HCT116 (cell line): ENCODE measurements at regions not wholly inside any gene's neighbourhood (a gene's known extent, or its start where the extent isn't known, plus 50 kb on each side); places are given as distances from the start of the nearest gene placed in this dataset.

Experiments
- ATAC-seq: fragments of 200-7000 bp; cut with Tn5 transposase; 2 replicates; pipeline ENCODE4 v1.9.1; 2020; ENCODE audit warnings: mild to moderate bottlenecking, moderate library complexity
- BruUV-seq: library from RNA; stranded (reverse); fragments of 400-500 nt; replicated peaks from 2 replicates; lab custom pipeline; 2021; lab: Mats Ljungman, UMichigan
- CTCF ChIA-PET: fragments of 300-600 bp; sonication (Branson Sonifier 250); formaldehyde crosslinking; loops from one replicate; lab custom pipeline; 2021; ENCODE audit warnings: antibody characterized with exemption; lab: Charles Lee
- POLR2A ChIA-PET: fragments of 300-600, 350-600 bp; sonication (Branson Sonifier 250); formaldehyde crosslinking; loops from one replicate; lab custom pipeline; 2021; ENCODE audit warnings: antibody characterized with exemption; lab: Charles Lee
- RAD21 ChIA-PET, 2 experiments: fragments of 300-600 bp; sonication (Branson Sonifier 250); formaldehyde crosslinking; loops; one replicate each; lab custom pipeline; 2023; ENCODE audit warnings: low total read pairs in 2 of 2; ENCODE audit not compliant: uncharacterized antibody in 2 of 2, unreplicated experiment in 2 of 2, low non-redundant PET in 1 of 2; lab: Charles Lee
- DNase-seq: peaks from one replicate; pipeline ENCODE4 v3.0.0-alpha.2; 2010; ENCODE audit warnings: low read depth, low spot score
- H2AFZ ChIP-seq: fragments of 200-600 bp; shearing (Covaris generic), sonication (generic); 2 replicates; pipeline ENCODE4 v1.6.1; 2017; ENCODE audit warnings: low read depth, mixed run types, mixed read lengths, antibody characterized with exemption, low read length; ENCODE audit not compliant: poor library complexity, severe bottlenecking
- H3K27ac ChIP-seq: 2 replicates; pipeline ENCODE4 v1.5.1; 2012; ENCODE audit warnings: low read depth, low read length
- H3K27me3 ChIP-seq: fragments of 200-600 bp; sonication (generic); 2 replicates; pipeline ENCODE4 v1.6.1; 2016; ENCODE audit warnings: mixed run types, low read length, mixed read lengths; ENCODE audit not compliant: insufficient read depth
- H3K36me3 ChIP-seq, 2 experiments: fragments of 200-500 bp in 1 of 2; fragments of 200-600 bp in 1 of 2; sonication (Bioruptor generic) in 1 of 2; sonication (generic) in 1 of 2; 2 replicates each; pipeline versions ENCODE4 v1.5.1 to v1.6.1; 2014 to 2016; ENCODE audit warnings: low read length in 2 of 2, inconsistent platforms in 1 of 2, mixed read lengths in 1 of 2, mixed run types in 1 of 2; ENCODE audit not compliant: insufficient read depth in 2 of 2, control insufficient read depth in 1 of 2
- H3K4me1 ChIP-seq, 2 experiments: fragments of 200-600 bp in 1 of 2; sonication (generic) in 1 of 2; 2 replicates each; pipeline versions ENCODE4 v1.5.1 to v1.6.1; 2012 to 2017; ENCODE audit warnings: low read length in 2 of 2, inconsistent platforms in 1 of 2, mild to moderate bottlenecking in 1 of 2, mixed read lengths in 1 of 2, mixed run types in 1 of 2, moderate library complexity in 1 of 2; ENCODE audit not compliant: insufficient read depth in 2 of 2, control insufficient read depth in 1 of 2
- H3K4me2 ChIP-seq: fragments of 200-600 bp; sonication (generic); 2 replicates; pipeline ENCODE4 v1.6.1; 2017; ENCODE audit warnings: mixed run types, low read length, mixed read lengths
- H3K4me3 ChIP-seq, 2 experiments: fragments of 200-600 bp in 1 of 2; sonication (generic) in 1 of 2; replicated peaks in 1 of 2; 2 replicates each; pipeline ENCODE4 v1.5.1; 2011 to 2016; ENCODE audit warnings: low read length in 2 of 2, control low read depth in 1 of 2, low read depth in 1 of 2, mild to moderate bottlenecking in 1 of 2, mixed read lengths in 1 of 2, mixed run types in 1 of 2
- H3K79me2 ChIP-seq: fragments of 200-600 bp; sonication (generic); 2 replicates; pipeline ENCODE4 v1.6.1; 2017; ENCODE audit warnings: mild to moderate bottlenecking, mixed run types, low read length, moderate library complexity, mixed read lengths; ENCODE audit not compliant: insufficient read depth
- H3K9ac ChIP-seq: fragments of 200-600 bp; sonication (generic); 2 replicates; pipeline ENCODE4 v1.6.1; 2016; ENCODE audit warnings: low read length, mixed read lengths
- H3K9me2 ChIP-seq: fragments of 200-600 bp; sonication (generic), shearing (Covaris generic); 2 replicates; pipeline ENCODE4 v1.6.1; 2017; ENCODE audit warnings: mixed run types, mild to moderate bottlenecking, moderate library complexity; ENCODE audit not compliant: insufficient read depth
- H3K9me3 ChIP-seq, 2 experiments: fragments of 200-500 bp in 1 of 2; fragments of 200-600 bp in 1 of 2; sonication (Bioruptor generic) in 1 of 2; sonication (generic) in 1 of 2; 2 replicates each; pipeline ENCODE4 v1.6.1; 2014 to 2017; ENCODE audit warnings: low read length in 2 of 2, mixed read lengths in 2 of 2, inconsistent platforms in 1 of 2, low read depth in 1 of 2, mild to moderate bottlenecking in 1 of 2, mixed run types in 1 of 2, moderate library complexity in 1 of 2; ENCODE audit not compliant: control insufficient read depth in 1 of 2, insufficient read depth in 1 of 2
- H4K20me1 ChIP-seq: fragments of 200-600 bp; sonication (generic), shearing (Covaris generic); 2 replicates; pipeline ENCODE4 v1.6.1; 2017; ENCODE audit warnings: mixed run types, mild to moderate bottlenecking, moderate library complexity; ENCODE audit not compliant: insufficient read depth
- CBX3 ChIP-seq: IDR thresholded peaks from 2 replicates; pipeline ENCODE4 v1.6.1; 2012; ENCODE audit warnings: low read depth
- EGR1 ChIP-seq: IDR thresholded peaks from 2 replicates; pipeline ENCODE4 v1.6.1; 2012; ENCODE audit warnings: low read depth
- ELF1 ChIP-seq: IDR thresholded peaks from 2 replicates; pipeline ENCODE4 v1.6.1; 2012; ENCODE audit warnings: low read depth, borderline replicate concordance
- EZH2 ChIP-seq: fragments of 200-600 bp; sonication (generic); IDR thresholded peaks from 2 replicates; pipeline ENCODE4 v1.6.1; 2017; ENCODE audit warnings: antibody characterized with exemption, mixed run types
- POLR2A ChIP-seq: IDR thresholded peaks from 2 replicates; pipeline ENCODE4 v1.7.0; 2011; ENCODE audit warnings: borderline replicate concordance; ENCODE audit not compliant: insufficient read depth, insufficient read length; ENCODE audit errors: extremely low read depth
- POLR2AphosphoS5 ChIP-seq: IDR thresholded peaks from 2 replicates; pipeline ENCODE4 v1.6.1; 2011; ENCODE audit warnings: mild to moderate bottlenecking, low read depth, low read length, moderate library complexity
- RAD21 ChIP-seq: IDR thresholded peaks from 2 replicates; pipeline ENCODE4 v1.6.1; 2012; ENCODE audit warnings: low read depth, mild to moderate bottlenecking
- SP1 ChIP-seq: IDR thresholded peaks from 2 replicates; pipeline ENCODE4 v1.6.1; 2012; ENCODE audit warnings: low read depth
- TCF7L2 ChIP-seq: IDR thresholded peaks from 2 replicates; pipeline ENCODE4 v1.7.0; 2011; ENCODE audit warnings: borderline replicate concordance, inconsistent platforms; ENCODE audit not compliant: insufficient read depth, insufficient read length; ENCODE audit errors: extremely low read depth
- YY1 ChIP-seq: IDR thresholded peaks from 2 replicates; pipeline ENCODE4 v1.6.1; 2011; ENCODE audit warnings: low read length, low read depth, moderate library complexity, mild to moderate bottlenecking; ENCODE audit not compliant: insufficient replicate concordance; ENCODE audit errors: extremely low read depth
- ZFX ChIP-seq: fragments of 450-650 bp; IDR thresholded peaks from 2 replicates; pipeline ENCODE4 v1.6.1; 2017
- ZNF274 ChIP-seq: fragments of 200-500 bp; sonication (Bioruptor generic); IDR thresholded peaks from 2 replicates; pipeline ENCODE4 v1.6.1; 2014; ENCODE audit warnings: mild to moderate bottlenecking, low read depth, low read length, inconsistent platforms
- intact Hi-C: fragments of 100-400 bp; cut with micrococcal nuclease; formaldehyde crosslinking; loops from 2 replicates; pipeline ENCODE4 v1.10.0; 2022
- TF ChIP-seq, protein P1 (sequence below): IDR thresholded peaks from 2 replicates; pipeline ENCODE4 v1.6.1; 2012
- TF ChIP-seq, protein P2 (sequence below): IDR thresholded peaks from 2 replicates; pipeline ENCODE4 v1.6.1; 2011; ENCODE audit warnings: mild to moderate bottlenecking, low read length, moderate library complexity; ENCODE audit not compliant: insufficient replicate concordance; ENCODE audit errors: extremely low read depth

DNA sequence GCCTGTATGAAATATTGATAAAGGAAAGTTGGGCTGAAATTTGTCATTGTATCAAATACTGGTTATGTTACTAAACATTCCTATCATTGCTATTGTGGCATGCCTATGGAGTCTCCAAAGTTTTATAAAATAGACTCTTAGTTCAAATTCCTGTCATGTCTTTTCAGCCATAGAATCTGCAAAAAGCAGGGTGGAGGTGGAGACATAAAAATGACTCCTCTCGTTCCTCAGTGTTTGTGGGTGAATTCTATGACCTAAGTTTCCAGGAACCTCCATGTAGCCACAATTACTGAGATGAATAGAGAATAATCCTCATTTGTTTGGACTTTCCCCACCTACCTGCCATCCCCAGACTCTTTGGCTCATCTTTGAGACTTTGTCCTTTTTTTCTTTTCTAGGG, 326.3 kb upstream of the ETAA1 start:
- H3K9ac ChIP-seq: no peak overlapping the region
- no peaks in the 10 kb centered on the region for H3K4me1 ChIP-seq
- no peaks in the 10 kb centered on the region for H4K20me1 ChIP-seq
- no peaks in the 10 kb centered on the region for H3K9me2 ChIP-seq
- BruUV-seq: no TSS peak
- no peaks in the 10 kb centered on the region for H3K27me3 ChIP-seq
- H3K9me3 ChIP-seq: no peaks in the 10 kb centered on the region; a peak in 1 of 4 replicates
- DNase-seq: no peak
- POLR2A ChIA-PET: no interaction called here
- H3K4me3 ChIP-seq: no peak overlapping the region
- H3K27ac ChIP-seq: no peak overlapping the region
- RAD21 ChIA-PET: no interaction called here
- no peaks in the 10 kb centered on the region for H3K79me2 ChIP-seq
- CTCF ChIA-PET: no interaction called here
- H3K4me2 ChIP-seq: no peak overlapping the region
- intact Hi-C loops: no loop called here
- no peak overlapping the region for H2AFZ ChIP-seq
- ATAC-seq: no peak
- no peaks in the 10 kb centered on the region for H3K36me3 ChIP-seq
- TF ChIP-seq, protein P1, sequence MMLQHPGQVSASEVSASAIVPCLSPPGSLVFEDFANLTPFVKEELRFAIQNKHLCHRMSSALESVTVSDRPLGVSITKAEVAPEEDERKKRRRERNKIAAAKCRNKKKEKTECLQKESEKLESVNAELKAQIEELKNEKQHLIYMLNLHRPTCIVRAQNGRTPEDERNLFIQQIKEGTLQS: no peak
- TF ChIP-seq RAD21 (no peak), ZFX (no peak), ZNF274 (no peak), EGR1 (no peak), EZH2 (no peak), TCF7L2 (no peak), POLR2A (no peak), SP1 (no peak), CBX3 (no peak), ELF1 (no peak), POLR2AphosphoS5 (no peak), YY1 (no peak)
- TF ChIP-seq, protein P2, sequence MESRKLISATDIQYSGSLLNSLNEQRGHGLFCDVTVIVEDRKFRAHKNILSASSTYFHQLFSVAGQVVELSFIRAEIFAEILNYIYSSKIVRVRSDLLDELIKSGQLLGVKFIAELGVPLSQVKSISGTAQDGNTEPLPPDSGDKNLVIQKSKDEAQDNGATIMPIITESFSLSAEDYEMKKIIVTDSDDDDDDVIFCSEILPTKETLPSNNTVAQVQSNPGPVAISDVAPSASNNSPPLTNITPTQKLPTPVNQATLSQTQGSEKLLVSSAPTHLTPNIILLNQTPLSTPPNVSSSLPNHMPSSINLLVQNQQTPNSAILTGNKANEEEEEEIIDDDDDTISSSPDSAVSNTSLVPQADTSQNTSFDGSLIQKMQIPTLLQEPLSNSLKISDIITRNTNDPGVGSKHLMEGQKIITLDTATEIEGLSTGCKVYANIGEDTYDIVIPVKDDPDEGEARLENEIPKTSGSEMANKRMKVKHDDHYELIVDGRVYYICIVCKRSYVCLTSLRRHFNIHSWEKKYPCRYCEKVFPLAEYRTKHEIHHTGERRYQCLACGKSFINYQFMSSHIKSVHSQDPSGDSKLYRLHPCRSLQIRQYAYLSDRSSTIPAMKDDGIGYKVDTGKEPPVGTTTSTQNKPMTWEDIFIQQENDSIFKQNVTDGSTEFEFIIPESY: no peak
